ENCODE measurements at regions not wholly inside any gene's neighbourhood (a gene's known extent, or its start where the extent isn't known, plus 50 kb on each side); places are given as distances from the start of the nearest gene placed in this dataset.
A peak's percentile ranks its signal among the peaks of the same experiment; 100 is the strongest.

DNA sequence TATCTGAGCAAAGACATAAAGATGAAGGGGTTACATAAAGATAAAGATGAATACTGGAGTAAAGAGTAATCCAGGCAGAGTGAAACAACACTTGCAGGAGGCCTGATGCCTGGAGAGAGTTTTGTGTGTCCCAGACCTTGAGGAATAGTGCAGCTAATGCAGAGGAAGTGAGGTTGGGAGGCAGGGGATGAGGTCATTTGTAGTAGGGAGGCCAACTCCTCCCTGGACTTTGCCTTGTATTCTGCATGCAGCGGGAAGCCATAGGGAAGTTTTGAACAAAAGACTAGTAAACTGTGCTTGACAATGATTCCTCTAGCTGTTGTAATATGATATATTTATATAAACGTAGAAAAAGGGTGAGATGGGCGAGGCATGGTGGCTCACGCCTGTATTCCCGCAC lies 356.6 kb downstream of the KCNJ2 start:
- in situ Hi-C loops (cut with HindIII; ENCODE audit: low pct_ligation_motif_present, low pct_unique_long_range_greater_than_20kb, low sequenced_read_pairs) = no loop called here
- DNase-seq = no peak

DNA sequence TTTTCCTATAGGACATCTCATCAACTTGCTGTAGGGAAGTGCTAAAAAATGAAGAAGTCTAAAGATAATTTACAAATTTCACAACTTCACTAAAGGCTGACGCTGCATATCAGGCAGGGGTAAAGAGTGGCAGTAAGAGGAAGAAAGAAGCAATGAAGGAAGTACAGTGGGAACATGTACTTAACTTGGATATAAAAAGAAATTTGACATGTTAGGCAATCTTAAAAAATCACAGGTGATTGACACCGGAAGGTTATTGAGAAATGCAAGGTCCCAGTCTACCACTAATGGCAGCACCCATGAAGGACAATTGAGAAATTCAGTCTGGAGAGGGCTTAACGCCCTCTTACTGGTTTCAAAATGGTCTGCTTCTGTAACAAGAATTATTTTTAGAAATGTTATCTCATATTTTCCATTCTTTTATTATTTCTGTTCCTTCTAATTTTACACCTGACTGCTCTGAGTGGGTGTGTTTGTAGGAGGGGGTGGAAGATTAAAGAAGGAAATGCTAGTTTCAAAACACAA lies 358.1 kb downstream of the KCNJ2 start:
- DNase-seq = no peak
- in situ Hi-C loops (cut with HindIII; ENCODE audit: low pct_ligation_motif_present, low pct_unique_long_range_greater_than_20kb, low sequenced_read_pairs) = no loop called here

DNA sequence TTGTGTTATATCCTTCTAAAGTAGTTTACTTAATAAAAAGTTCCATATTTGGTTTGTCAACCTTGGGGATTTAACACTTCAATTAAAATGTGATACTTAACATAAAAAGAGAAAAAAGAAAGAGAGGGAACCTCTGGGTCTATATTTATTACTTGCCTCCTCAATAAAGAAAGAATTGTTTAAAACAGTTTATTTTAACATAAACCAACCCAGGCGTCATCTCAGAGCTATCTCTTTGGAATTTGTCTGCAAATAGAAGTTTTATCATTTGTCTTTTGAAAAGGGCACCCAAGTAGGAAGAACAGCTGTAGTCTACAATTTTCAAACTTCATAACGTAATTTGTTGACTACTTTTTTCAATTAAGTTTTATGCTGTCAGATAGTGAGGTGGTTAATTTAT lies 364.1 kb downstream of the KCNJ2 start:
- in situ Hi-C loops (cut with HindIII; ENCODE audit: low pct_ligation_motif_present, low pct_unique_long_range_greater_than_20kb, low sequenced_read_pairs) = no loop called here
- DNase-seq = no peak

DNA sequence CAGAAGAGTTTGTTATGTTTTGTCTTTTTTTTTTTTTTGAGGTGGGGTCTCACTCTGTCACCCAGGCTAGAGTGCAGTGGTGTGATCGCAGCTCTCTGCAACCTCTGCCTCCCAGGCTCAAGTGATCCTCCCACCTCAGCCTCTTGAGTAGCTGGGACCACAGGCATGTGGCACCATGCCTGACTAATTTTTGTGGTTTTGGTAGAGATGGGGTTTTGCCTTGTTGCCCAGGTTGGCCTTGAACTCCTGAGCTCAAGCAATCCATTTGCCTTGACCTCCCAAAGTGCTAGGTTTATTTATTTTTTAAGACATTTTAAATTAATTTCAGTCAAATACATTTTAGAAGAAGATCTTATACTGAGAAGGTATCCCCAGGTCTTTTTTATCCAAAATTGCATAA lies 366.7 kb downstream of the KCNJ2 start:
- in situ Hi-C loops (cut with HindIII; ENCODE audit: low pct_ligation_motif_present, low pct_unique_long_range_greater_than_20kb, low sequenced_read_pairs) = no loop called here
- peak; percentile 49 for DNase-seq

DNA sequence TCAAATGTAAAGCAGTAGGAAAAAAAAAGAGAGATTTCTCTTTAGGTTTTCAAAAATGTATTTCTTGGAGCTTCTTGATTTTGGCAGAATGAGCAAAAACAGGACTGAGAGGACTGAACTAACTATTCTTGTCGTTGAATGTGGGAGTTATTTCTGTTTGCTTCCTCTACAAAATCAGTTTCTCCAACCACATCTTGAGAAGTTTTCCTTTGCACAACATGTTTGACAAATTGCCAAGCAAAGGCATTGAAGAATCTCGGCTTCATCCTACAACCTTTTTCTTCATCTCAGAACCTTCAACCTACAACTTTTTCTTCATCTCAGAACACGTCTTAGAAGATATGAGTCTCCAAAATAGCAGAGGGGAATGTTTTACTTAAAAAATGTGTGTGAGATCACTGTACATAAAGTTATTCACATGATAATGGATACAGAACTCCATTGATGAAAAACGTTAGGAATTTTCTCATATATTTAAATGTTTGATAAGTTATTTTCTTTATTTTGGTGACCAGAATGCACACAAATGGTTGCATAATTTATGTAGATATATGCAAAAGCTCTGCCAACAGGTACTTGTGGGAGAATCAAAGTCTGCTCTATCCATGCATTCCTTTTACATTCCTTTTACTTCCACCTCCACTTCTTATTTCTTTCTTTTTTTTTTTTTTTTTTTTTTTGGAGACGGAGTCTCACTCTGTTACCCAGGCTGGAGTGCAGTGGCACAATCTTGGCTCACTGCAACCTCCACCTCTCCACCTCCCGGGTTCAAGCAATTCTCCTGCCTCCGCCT lies 370.0 kb downstream of the KCNJ2 start:
- DNase-seq = no peak
- in situ Hi-C loops (cut with HindIII; ENCODE audit: low pct_ligation_motif_present, low pct_unique_long_range_greater_than_20kb, low sequenced_read_pairs) = no loop called here

DNA sequence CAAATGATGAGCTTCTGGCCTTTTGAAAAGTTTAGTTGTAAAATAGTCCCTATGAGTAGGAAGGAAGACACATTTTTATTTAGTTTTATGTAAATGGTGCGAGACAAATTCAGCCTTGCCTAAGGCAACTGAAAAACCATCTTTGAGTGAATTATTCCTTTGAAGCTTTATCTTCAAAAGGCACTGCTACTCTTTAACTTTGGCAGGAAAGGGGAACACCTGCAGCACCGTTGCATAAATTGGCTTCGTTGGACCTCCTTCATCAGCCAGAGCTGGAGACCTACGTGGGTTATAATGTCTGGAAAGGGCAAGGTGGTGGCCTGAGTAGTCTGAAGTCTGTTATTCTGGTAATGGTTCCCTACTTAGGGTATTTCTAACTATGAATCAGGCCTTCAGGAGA lies 373.5 kb downstream of the KCNJ2 start:
- in situ Hi-C loops (cut with HindIII; ENCODE audit: low pct_ligation_motif_present, low pct_unique_long_range_greater_than_20kb, low sequenced_read_pairs) = no loop called here
- DNase-seq = no peak

DNA sequence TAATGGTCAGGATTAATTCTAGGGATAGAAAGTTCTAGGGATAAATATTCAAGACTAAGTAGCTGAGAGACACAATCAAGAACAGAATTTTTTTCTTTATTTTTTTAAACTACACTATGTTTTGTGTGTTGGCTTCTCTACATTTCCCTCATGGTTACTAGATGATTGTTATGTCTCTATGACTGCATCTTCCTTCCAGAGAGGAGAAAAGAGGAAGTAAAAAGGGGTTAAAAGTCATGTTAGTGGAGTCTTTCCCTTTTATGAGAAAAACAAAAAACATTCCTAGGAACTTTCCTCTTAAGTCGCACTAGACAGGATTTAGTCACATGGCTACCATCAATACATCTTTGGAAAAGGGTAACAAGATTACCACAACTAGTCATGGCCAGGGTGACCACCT lies 375.0 kb downstream of the KCNJ2 start:
- DNase-seq = no peak
- in situ Hi-C loops (cut with HindIII; ENCODE audit: low pct_ligation_motif_present, low pct_unique_long_range_greater_than_20kb, low sequenced_read_pairs) = no loop called here

DNA sequence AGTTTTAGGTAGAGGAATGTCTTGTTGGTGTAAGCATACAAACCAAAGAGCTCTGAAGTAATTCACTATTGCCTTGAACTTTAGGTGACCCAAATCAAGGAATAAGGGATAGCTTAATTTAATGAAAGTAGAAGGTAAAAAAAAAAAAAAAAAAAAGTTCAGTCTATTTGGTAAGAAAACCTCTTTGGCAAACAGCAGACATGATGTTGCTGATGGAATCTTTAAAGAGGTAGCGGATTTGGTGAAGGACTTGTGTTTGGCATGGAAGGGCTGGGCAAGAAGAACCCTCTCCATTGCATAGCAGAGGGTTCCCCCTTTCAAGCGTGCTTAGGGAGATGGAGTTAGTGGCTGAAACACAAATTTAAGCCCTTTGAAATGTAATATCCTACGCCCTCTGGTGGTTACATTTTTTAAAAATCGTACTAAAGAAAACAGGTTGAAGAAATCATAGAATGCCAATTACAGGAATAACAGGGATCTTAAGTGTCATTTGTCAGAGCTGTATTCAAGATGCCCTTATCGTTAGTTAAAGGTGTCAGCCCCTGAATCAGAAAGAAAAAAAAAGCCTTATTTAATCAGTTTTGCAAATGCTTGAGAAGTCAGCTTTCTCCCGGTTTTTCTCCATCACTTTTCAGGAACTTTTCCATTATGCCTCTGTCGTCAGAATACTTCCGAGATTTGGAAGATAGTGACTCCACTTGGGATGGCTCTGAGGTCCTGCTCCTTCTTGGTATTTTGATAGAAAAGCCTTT lies 383.1 kb downstream of the KCNJ2 start:
- in situ Hi-C loops (cut with HindIII; ENCODE audit: low pct_ligation_motif_present, low pct_unique_long_range_greater_than_20kb, low sequenced_read_pairs) = no loop called here
- DNase-seq = peak; percentile 65

DNA sequence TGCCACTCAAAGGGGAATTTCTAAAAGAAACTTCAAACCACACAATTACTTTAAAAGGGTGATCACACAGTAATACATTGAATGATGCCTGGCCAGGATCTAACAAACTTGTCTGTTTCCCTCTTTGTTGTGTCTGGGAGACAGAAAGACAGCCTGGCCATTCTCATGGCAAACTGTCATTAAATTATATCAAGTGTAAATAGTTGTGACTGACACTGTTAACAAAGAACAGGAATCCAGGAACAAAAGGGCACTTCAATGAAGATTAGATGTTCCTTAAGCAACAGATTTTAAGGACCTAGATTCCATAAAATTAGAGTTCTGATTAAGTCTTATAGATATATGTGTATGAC lies 383.6 kb downstream of the KCNJ2 start:
- in situ Hi-C loops (cut with HindIII; ENCODE audit: low pct_ligation_motif_present, low pct_unique_long_range_greater_than_20kb, low sequenced_read_pairs) = no loop called here
- DNase-seq = no peak

DNA sequence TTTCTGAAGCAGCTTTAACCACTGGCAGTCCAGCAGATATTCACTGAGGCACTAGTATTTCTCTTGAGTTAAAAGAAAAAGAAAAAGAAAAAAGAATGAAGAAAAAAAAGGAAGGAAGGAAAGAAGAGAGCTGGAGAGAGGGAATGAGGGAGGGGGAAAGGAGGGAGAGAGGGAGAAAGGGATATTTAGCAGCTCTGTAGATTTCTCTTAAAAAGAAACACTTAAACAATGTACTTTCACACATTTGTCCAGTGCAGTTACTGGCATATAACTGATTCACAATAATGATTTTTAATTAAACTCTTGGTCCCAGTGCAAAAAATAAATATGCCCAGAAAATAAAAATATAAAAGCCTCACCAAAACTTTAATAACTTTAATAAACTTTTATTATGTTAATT lies 386.4 kb downstream of the KCNJ2 start:
- in situ Hi-C loops (cut with HindIII; ENCODE audit: low pct_ligation_motif_present, low pct_unique_long_range_greater_than_20kb, low sequenced_read_pairs) = no loop called here

DNA sequence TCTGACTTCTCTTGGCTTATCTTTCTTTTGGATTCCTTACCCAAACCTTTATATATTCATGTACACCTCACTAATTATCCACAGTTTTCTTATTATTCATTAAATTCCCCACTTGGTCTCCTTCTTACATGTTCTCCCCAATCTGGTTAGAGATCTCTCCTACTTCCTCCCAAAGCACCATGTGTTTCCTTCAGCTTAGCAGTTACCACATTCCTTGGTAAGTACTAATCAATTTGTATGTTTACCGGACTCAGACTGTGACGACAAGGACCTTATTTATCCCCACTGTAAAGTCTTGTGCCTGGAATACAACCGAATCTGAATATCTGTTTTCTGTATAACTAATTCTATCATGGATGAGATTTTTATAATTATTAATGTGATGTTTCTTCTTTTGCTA lies 389.5 kb downstream of the KCNJ2 start:
- no peak for DNase-seq
- in situ Hi-C loops (cut with HindIII; ENCODE audit: low pct_ligation_motif_present, low pct_unique_long_range_greater_than_20kb, low sequenced_read_pairs) = no loop called here

More for the DNA sequence above, 386.4 kb downstream of the KCNJ2 start:
- no peak for DNase-seq

DNA sequence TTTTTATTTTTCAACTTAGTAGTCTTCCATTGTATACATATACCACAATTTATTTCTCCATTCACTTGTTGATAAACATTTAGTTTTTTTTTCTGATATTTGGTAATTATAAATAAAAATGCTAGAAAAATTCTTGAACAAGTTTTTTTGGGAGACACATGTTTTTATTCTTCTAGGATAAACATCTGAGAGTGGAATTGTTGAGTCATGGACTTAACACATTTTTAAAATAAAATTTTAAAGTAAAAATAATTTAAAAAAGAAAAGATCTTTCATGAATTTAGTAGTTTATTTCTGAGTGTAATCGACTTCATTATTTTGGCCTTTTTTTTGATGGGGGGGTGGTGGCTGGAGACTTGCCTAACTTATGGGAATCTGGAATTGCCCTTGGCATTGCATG lies 391.1 kb downstream of the KCNJ2 start:
- in situ Hi-C loops (cut with HindIII; ENCODE audit: low pct_ligation_motif_present, low pct_unique_long_range_greater_than_20kb, low sequenced_read_pairs) = no loop called here
- no peak for DNase-seq

DNA sequence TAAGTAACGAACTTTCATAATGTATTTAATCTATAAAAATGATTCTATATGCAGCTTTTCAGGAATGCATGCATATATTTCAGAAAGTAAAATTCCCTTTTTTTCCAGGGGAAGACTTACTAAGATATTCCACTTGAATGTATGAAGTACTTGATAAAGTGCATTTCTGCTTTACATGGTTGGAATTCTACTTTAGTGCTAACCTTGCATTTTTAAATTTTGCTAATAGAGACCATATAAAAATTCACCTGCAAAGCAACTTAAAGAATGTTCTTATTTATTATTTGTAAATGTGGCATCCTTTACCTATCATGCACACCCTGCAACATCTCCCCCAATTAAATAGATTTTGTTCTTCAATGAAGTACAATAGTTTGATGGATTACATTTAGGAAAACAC lies 392.8 kb downstream of the KCNJ2 start:
- in situ Hi-C loops (cut with HindIII; ENCODE audit: low pct_ligation_motif_present, low pct_unique_long_range_greater_than_20kb, low sequenced_read_pairs) = no loop called here
- DNase-seq = no peak

DNA sequence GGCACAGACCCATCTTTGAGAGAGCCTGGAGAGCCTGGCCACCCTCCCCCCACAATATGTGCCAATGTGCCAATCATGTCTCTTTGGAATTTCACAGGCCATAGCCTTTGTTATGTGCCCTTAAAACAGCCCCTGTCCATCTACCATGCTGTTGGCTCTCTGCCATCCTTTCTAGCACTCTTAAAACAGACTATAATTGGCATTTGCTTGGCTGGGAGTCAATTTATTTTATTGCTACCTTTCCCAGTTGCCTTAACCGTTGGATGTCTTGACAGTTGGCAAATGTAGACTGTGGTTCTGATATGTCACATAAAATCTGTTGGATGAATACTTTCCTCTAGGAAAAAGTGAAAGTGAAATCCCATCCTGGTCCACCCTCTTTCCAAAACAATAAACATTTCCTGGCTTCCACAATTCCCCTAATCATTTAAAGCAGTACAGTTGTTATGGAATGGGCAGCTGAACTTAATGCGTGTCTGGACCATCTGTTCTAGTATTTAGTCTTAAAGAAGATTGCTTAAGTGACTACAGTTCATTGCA lies 394.0 kb downstream of the KCNJ2 start:
- in situ Hi-C loops (cut with HindIII; ENCODE audit: low pct_ligation_motif_present, low pct_unique_long_range_greater_than_20kb, low sequenced_read_pairs) = no loop called here
- DNase-seq = peak; percentile 1

DNA sequence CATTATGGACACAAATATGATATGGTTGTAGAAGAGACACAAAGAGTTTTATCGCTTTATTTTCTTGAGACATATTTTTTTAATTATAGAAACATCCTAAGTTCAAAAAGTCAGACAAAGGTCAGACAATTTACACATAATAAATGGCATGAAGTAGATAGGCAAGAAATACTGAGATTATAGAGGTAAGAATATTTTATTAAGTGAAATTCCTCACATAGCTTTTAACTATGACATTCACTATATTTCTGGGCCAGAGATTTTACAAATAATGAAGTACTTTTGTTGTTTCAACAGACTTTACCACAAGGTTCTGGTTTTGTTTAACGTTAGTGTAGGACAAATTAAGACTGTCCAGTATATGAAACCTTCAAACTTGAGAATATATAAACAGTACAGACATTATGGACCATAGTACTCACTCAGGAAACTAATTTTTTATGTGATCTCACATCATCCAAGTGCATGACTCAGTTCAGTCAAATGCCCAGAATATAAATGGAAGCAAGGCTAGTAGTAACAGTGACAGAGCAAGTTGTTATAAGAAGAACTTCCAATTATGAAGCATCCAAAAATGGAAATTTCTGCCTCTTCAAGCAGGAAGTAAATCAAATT lies 394.8 kb downstream of the KCNJ2 start:
- in situ Hi-C loops (cut with HindIII; ENCODE audit: low pct_ligation_motif_present, low pct_unique_long_range_greater_than_20kb, low sequenced_read_pairs) = no loop called here
- no peak for DNase-seq

DNA sequence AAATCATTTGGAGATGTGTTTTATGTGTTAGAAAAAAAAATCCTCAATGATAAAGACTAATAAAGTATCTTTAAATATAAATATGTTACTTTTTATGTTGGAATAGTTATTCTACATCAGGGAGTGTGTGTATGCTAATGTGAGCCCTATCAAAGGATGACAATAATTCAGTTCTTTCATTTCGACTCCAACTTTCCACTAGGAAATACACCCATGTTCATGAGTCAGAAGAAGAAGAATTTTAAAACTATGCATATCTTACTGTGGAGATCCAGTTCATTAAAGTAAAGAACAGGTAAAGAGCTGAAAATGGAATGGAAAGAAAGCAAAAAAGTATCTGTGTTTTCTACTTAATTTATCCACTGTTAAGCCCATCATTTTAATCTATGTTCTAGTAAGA lies 399.8 kb downstream of the KCNJ2 start:
- in situ Hi-C loops (cut with HindIII; ENCODE audit: low pct_ligation_motif_present, low pct_unique_long_range_greater_than_20kb, low sequenced_read_pairs) = no loop called here
- no peak for DNase-seq

DNA sequence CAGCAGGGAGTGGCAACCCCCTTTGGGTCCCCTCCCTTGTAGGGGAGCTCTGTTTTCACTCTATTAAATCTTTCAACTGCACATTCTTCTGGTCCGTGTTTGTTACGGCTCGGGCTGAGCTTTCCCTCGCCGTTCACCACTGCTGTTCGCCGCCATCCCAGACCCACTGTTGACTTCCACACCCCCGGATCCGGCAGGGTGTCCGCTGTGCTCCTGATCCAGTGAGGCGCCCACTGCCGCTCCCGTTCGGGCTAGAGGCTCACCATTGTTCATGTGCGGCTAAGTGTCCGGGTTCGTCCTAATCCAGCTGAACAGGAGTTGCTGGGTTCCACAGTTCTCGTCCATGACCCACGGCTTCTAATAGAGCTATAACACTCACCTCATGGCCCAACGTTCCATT lies 408.1 kb downstream of the KCNJ2 start:
- no peak for DNase-seq
- in situ Hi-C loops (cut with HindIII; ENCODE audit: low pct_ligation_motif_present, low pct_unique_long_range_greater_than_20kb, low sequenced_read_pairs) = no loop called here

DNA sequence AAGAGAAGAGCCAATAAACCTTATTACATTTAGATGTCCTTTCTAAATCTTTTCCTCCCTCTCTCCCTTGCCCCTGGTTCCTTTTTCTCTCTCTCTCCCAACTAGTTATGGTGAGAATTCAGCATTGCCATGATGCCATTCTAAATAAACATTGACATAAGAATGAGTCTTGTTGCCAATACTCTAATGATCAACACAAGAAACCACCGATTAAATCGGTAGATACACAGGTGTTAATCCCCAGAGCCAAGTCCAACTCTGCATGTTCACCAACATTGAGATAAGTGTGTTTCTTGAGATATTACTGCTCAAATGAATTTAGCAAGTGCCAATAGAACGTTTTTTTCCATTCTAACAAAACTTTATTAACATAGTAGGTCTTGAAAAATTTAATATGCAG lies 412.1 kb downstream of the KCNJ2 start:
- in situ Hi-C loops (cut with HindIII; ENCODE audit: low pct_ligation_motif_present, low pct_unique_long_range_greater_than_20kb, low sequenced_read_pairs) = no loop called here

DNA sequence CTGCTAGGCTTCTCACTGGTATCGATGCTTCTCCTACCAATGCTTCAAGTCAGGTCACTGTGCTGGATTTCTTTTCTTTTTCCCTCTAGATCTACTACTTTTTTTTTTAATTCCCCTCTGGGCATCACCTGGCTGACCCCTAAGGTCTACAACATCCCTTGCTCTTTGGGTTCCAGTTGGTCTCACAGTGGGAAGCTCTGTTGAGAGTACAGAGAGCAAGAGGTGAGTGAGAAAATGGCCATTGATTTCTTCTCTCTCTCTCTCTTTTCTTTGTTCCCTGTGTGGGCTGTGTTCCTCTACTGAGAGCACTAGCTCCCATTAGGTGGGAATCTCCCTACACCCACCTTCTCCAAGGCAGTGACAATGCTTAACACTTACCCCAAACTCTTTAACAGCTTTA lies 413.4 kb downstream of the KCNJ2 start:
- DNase-seq = no peak

More for the DNA sequence above, 412.1 kb downstream of the KCNJ2 start:
- DNase-seq = no peak

More for the DNA sequence above, 413.4 kb downstream of the KCNJ2 start:
- in situ Hi-C loops (cut with HindIII; ENCODE audit: low pct_ligation_motif_present, low pct_unique_long_range_greater_than_20kb, low sequenced_read_pairs) = no loop called here
